HFF-Myc (cell line): ENCODE measurements at regions not wholly inside any gene's neighbourhood (a gene's known extent, or its start where the extent isn't known, plus 50 kb on each side); places are given as distances from the start of the nearest gene placed in this dataset.

Experiments used
- DNase-seq: peaks from one replicate; pipeline ENCODE4 v3.0.0-alpha.2; 2011; ENCODE audit warnings: low read depth; ENCODE audit errors: extremely low read depth
- H3K4me3 ChIP-seq: replicated peaks from 2 replicates; pipeline ENCODE4 v1.5.1; 2011; ENCODE audit warnings: low read depth, mild to moderate bottlenecking, control low read depth, low read length
- TF ChIP-seq, protein P1 (sequence below): IDR thresholded peaks from 2 replicates; pipeline ENCODE4 v1.5.1; 2012; ENCODE audit warnings: mild to moderate bottlenecking, low read depth, low read length, control low read depth; ENCODE audit errors: missing control alignments

DNA sequence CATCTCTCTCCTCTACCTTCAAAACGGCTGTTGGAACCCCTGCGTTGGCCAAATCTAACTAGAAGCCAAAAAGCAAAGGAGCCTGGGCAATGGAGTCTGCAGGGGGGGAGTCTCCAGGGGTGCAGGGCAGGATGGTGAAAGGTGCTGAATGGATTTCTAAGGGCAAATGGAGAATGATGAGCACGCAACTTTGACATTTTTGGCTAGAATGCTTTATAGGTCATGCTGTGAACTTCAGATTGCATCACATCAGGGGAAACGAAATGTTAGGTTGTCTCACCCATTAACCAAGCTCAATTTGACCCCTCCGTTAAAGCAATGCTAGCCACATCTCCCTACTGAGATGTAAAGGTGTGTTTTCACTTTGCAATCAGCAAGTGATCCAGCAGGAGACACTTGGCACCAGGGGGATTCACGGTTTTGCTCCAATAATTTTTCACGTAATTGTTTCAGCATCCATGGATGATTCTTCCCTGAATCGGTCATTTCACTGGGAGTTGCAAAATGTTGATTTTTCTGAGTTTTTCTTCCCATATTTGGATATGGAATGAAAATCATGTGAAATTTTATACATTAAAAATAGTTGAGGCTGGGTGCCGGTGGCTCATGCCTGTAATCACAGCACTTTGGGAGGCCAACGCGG lies 78.0 kb upstream of the MDM1 start:
- TF ChIP-seq, protein P1, sequence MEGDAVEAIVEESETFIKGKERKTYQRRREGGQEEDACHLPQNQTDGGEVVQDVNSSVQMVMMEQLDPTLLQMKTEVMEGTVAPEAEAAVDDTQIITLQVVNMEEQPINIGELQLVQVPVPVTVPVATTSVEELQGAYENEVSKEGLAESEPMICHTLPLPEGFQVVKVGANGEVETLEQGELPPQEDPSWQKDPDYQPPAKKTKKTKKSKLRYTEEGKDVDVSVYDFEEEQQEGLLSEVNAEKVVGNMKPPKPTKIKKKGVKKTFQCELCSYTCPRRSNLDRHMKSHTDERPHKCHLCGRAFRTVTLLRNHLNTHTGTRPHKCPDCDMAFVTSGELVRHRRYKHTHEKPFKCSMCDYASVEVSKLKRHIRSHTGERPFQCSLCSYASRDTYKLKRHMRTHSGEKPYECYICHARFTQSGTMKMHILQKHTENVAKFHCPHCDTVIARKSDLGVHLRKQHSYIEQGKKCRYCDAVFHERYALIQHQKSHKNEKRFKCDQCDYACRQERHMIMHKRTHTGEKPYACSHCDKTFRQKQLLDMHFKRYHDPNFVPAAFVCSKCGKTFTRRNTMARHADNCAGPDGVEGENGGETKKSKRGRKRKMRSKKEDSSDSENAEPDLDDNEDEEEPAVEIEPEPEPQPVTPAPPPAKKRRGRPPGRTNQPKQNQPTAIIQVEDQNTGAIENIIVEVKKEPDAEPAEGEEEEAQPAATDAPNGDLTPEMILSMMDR: no peak
- no peak overlapping the region for H3K4me3 ChIP-seq
- no peak for DNase-seq

DNA sequence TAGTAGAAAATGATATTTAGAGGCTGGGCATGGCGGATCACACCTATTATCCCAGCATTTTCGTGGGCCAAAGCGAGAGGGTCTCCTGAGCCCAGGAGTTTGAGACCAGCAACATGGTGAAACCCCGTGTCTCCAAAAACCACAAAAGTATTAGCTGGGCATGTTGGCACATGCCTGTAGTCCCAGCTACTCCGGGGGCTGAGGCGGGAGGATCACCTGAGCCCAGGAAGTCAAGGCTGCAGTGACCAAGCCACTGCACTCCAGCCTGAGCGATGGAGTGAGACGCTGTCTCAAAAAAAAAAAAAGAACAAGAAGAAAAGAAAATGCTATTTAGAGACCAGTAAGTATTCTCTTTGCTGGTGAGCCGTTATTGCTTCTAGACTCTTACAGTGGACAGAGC lies 79.2 kb upstream of the MDM1 start:
- DNase-seq: no peak
- no peak overlapping the region for H3K4me3 ChIP-seq

DNA sequence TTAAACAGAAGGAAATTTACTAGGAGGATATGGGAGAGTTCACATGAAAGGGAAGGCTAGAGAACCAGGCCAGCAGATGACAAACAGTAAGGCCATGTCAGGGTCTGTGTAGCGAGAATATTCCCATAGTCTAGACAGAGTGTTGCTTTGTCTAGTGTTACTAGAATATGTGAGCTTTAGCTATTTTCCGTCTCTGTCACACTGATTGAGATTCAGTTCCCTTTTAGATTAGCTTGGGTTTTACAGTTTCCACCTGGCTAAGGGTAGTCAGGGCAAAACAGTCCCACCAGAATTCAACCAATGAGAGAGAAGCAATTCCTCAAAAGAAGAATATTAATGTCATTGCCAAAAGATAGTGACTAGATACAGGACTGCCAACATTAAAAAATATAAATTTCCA lies 82.8 kb upstream of the MDM1 start:
- DNase-seq: no peak

More for the DNA sequence above, 79.2 kb upstream of the MDM1 start:
- TF ChIP-seq, protein P1: no peak

DNA sequence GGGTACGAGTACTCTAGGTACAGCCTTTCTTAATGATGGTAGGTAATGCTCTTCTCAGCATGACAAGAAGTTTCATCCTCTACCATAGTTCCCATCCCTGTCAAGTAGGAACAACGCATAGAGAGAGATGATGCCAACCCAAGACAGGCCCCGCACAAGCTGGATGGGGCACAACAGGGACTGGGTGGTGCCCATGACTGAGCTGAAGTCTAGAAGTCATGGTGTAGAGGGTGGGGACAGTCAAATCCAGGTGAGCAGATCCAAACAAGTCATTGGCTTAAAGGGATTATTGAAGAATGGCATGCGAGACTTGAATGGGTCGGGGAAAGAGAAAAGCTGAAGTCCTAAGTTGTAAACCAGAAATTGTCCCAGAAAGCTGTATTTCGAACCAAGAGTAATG lies 84.2 kb upstream of the MDM1 start:
- TF ChIP-seq, protein P1: no peak
- no peak overlapping the region for H3K4me3 ChIP-seq
- DNase-seq: no peak

More for the DNA sequence above, 82.8 kb upstream of the MDM1 start:
- TF ChIP-seq, protein P1: no peak
- no peak overlapping the region for H3K4me3 ChIP-seq

DNA sequence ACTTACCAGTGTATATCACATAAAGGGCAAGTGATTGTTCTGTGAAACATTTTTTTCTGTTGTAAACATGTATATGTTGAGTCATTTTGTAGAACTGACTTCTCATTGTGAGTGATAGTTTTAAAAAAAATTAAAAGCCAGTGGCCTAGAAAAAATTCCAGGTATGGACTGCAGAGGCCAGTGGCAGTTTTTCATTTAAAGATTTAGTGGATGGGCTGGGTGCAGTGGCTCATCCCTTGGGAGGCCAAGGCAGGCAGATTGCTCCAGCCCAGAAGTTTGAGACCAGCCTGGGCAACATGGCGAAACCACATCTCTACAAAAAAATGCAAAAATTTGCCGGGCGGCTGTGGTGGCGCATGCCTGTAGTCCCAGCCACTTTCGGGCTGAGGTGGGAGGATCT lies 84.7 kb upstream of the MDM1 start:
- no peak overlapping the region for H3K4me3 ChIP-seq
- no peak for DNase-seq
- TF ChIP-seq, protein P1: no peak

DNA sequence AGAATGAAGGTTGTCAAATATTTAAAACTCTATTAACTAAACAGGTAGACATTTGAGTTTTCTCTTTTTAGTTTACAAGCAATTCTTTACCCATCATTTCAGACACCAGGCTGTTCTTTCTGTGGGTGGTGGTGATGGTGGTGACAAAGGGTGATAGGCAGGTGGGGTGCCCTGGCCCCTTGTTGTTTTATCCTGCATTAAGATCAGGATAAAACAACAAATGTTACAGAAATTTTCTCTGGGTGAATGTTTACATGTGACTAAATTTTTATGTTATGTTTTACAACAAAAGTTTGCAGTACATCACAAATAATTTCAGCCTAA lies 85.9 kb upstream of the MDM1 start:
- H3K4me3 ChIP-seq: no peak overlapping the region
- DNase-seq: no peak
- TF ChIP-seq, protein P1: no peak
